HL-60 (cell line): ENCODE measurements at regions not wholly inside any gene's neighbourhood (a gene's known extent, or its start where the extent isn't known, plus 50 kb on each side); places are given as distances from the start of the nearest gene placed in this dataset.

Source experiments
- DNase-seq, 2 experiments: peaks; one replicate each; pipeline ENCODE4 v3.0.0-alpha.2; 2010 to 2020; ENCODE audit warnings: low read depth in 1 of 2, low spot score in 1 of 2
- H3K27ac ChIP-seq: fragments of 250-450 bp; sonication (Bioruptor Pico); replicated peaks from 2 replicates; pipeline ENCODE4 v1.5.1; 2020; ENCODE audit warnings: mild to moderate bottlenecking, moderate library complexity
- H3K27me3 ChIP-seq: fragments of 250-450 bp; sonication (Bioruptor Pico); 2 replicates; pipeline ENCODE4 v1.5.1; 2021; ENCODE audit warnings: mild to moderate bottlenecking, moderate library complexity; ENCODE audit not compliant: insufficient read depth, poor library complexity, severe bottlenecking
- H3K4me3 ChIP-seq: replicated peaks from 2 replicates; pipeline ENCODE4 v1.5.1; 2011; ENCODE audit warnings: mild to moderate bottlenecking, control low read depth, low read length; ENCODE audit not compliant: insufficient read depth
- GABPA ChIP-seq: IDR thresholded peaks from 2 replicates; pipeline ENCODE4 v1.6.1; 2012; ENCODE audit warnings: low read depth
- POLR2AphosphoS5 ChIP-seq: IDR thresholded peaks from 2 replicates; pipeline ENCODE4 v1.6.1; 2012; ENCODE audit warnings: low read depth
- SPI1 ChIP-seq: IDR thresholded peaks from 2 replicates; pipeline ENCODE4 v1.6.1; 2012; ENCODE audit warnings: low read depth, mild to moderate bottlenecking, borderline replicate concordance
- TF ChIP-seq, protein P1 (sequence below): IDR thresholded peaks from 2 replicates; pipeline ENCODE4 v1.6.1; 2012; ENCODE audit warnings: low read depth; ENCODE audit not compliant: insufficient replicate concordance
- TF ChIP-seq, protein P2 (sequence below): IDR thresholded peaks from one replicate; pipeline ENCODE4 v1.5.1; 2011; ENCODE audit warnings: low read length, control low read depth, inconsistent platforms; ENCODE audit not compliant: insufficient read depth

DNA sequence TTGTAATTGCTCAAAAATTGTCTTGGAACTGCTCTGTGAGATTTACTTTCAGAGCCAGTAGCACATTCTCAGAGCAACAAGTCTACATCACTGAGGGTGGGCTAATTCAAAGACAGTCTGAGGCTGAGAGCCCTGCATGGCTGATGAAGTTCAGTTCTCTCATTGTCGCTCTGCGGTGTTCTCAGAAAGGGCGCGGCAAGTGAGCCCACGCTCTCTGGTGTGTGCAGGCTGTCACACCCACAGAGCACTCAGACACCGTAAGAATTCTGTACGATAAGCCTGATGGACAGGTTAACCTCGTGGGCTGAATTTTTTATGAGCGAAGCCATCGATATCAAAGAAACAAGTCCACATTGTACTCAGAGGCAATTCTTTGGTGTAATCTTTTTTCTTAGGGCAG, 557.8 kb downstream of the HACE1 start:
- DNase-seq = no peak
- Histone ChIP-seq H3K27ac (no peak overlapping the region), H3K4me3 (no peak overlapping the region), H3K27me3 (no peaks in the 10 kb centered on the region)
- TF ChIP-seq SPI1 (no peak), POLR2AphosphoS5 (no peak), GABPA (no peak)
- TF ChIP-seq, protein P1, sequence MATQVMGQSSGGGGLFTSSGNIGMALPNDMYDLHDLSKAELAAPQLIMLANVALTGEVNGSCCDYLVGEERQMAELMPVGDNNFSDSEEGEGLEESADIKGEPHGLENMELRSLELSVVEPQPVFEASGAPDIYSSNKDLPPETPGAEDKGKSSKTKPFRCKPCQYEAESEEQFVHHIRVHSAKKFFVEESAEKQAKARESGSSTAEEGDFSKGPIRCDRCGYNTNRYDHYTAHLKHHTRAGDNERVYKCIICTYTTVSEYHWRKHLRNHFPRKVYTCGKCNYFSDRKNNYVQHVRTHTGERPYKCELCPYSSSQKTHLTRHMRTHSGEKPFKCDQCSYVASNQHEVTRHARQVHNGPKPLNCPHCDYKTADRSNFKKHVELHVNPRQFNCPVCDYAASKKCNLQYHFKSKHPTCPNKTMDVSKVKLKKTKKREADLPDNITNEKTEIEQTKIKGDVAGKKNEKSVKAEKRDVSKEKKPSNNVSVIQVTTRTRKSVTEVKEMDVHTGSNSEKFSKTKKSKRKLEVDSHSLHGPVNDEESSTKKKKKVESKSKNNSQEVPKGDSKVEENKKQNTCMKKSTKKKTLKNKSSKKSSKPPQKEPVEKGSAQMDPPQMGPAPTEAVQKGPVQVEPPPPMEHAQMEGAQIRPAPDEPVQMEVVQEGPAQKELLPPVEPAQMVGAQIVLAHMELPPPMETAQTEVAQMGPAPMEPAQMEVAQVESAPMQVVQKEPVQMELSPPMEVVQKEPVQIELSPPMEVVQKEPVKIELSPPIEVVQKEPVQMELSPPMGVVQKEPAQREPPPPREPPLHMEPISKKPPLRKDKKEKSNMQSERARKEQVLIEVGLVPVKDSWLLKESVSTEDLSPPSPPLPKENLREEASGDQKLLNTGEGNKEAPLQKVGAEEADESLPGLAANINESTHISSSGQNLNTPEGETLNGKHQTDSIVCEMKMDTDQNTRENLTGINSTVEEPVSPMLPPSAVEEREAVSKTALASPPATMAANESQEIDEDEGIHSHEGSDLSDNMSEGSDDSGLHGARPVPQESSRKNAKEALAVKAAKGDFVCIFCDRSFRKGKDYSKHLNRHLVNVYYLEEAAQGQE = no peak
- TF ChIP-seq, protein P2, sequence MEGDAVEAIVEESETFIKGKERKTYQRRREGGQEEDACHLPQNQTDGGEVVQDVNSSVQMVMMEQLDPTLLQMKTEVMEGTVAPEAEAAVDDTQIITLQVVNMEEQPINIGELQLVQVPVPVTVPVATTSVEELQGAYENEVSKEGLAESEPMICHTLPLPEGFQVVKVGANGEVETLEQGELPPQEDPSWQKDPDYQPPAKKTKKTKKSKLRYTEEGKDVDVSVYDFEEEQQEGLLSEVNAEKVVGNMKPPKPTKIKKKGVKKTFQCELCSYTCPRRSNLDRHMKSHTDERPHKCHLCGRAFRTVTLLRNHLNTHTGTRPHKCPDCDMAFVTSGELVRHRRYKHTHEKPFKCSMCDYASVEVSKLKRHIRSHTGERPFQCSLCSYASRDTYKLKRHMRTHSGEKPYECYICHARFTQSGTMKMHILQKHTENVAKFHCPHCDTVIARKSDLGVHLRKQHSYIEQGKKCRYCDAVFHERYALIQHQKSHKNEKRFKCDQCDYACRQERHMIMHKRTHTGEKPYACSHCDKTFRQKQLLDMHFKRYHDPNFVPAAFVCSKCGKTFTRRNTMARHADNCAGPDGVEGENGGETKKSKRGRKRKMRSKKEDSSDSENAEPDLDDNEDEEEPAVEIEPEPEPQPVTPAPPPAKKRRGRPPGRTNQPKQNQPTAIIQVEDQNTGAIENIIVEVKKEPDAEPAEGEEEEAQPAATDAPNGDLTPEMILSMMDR = no peak

DNA sequence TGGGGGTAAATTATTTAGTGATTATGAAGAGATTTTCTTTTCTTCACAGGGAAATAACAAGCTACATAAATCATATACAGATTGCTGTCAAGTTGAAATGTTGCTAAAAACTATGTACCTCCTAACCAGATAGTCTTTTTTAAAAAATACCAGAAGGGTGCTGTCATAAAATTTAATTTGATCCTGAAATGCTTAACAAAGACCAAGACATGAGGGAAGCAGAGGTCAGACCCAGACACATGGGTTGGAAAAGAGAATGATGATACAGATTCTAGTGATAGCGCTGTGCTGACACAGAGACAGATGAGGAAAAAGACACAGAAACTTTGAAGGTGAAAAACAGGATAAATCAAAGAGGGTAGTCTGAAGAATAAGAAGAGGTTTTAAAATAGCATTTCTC, 573.1 kb downstream of the HACE1 start:
- H3K27me3 ChIP-seq = no peaks in the 10 kb centered on the region
- H3K4me3 ChIP-seq = no peak overlapping the region
- no peak overlapping the region for H3K27ac ChIP-seq
- DNase-seq = no peak
- TF ChIP-seq POLR2AphosphoS5 (no peak), GABPA (no peak), SPI1 (no peak)
- TF ChIP-seq, protein P1 = no peak
- TF ChIP-seq, protein P2 = no peak

DNA sequence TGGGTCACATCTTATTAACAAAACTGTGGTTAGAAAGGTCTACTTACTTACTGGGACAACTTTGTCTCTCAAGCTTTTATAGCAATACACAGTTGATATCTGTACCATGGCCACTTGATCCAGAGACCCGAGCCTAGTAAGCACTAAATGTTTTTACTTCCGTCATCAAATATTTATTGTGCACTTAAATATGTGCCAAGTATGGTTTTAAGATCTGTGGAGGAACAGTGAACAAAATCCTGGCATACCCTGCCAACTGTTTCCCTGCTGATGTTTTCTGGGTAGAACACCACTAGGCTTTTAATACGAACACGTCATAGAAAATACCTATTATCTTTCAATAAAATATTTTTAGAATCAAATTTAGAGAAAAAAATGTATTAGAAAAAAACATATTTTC, 574.8 kb downstream of the HACE1 start:
- H3K27ac ChIP-seq = no peak overlapping the region
- H3K4me3 ChIP-seq = no peak overlapping the region
- no peak for TF ChIP-seq SPI1
- TF ChIP-seq GABPA = no peak
- TF ChIP-seq POLR2AphosphoS5 = no peak
- TF ChIP-seq, protein P2 = no peak
- TF ChIP-seq, protein P1 = no peak
- no peak for DNase-seq
- no peaks in the 10 kb centered on the region for H3K27me3 ChIP-seq
